ENCODE measurements at regions not wholly inside any gene's neighbourhood (a gene's known extent, or its start where the extent isn't known, plus 50 kb on each side); places are given as distances from the start of the nearest gene placed in this dataset.

DNA sequence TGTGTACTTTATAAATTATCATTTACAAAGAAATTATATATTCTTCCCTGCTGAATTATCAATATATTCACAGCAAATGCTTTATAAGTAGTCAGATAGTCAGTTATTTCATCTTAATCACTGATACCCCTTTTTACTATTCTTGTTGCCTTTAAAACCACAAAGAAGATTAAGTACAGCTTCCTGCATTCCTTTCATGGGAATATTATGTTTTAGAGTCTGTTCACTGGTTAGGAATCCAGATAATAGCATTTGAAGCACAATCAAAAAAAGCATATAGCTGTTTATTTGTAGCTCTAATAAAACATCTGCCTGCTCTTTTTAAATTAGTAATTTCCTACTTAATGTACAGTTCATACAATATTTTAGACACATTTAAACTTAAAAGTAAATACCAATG, 508.9 kb downstream of the FBXO15 start:
- no peak for TF ChIP-seq ZFX (IDR thresholded peaks at IDR 0.05)
- TF ChIP-seq, protein P1, sequence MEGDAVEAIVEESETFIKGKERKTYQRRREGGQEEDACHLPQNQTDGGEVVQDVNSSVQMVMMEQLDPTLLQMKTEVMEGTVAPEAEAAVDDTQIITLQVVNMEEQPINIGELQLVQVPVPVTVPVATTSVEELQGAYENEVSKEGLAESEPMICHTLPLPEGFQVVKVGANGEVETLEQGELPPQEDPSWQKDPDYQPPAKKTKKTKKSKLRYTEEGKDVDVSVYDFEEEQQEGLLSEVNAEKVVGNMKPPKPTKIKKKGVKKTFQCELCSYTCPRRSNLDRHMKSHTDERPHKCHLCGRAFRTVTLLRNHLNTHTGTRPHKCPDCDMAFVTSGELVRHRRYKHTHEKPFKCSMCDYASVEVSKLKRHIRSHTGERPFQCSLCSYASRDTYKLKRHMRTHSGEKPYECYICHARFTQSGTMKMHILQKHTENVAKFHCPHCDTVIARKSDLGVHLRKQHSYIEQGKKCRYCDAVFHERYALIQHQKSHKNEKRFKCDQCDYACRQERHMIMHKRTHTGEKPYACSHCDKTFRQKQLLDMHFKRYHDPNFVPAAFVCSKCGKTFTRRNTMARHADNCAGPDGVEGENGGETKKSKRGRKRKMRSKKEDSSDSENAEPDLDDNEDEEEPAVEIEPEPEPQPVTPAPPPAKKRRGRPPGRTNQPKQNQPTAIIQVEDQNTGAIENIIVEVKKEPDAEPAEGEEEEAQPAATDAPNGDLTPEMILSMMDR (conservative IDR thresholded peaks at IDR 0.05): no peak
- H3K27ac ChIP-seq: no peak overlapping the region

DNA sequence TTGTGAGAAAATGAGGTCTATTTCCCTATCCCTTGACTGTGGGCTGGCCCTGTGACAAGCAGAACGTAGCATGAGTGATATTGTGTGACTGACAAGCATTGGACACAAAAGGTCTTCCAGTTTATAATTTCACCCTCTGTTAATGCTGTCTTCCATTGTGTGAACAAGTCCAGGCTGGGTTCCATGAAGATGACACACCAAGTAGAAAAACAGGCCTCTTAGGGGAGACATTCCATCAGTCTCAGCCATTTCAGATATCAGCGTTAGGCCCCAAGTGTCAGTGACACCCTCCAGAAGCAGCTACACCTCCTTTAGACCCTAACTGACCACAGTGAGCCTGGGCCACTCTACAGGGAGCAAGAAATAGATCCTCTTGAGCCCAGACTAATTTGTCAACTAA, 511.3 kb downstream of the FBXO15 start:
- no peak overlapping the region for H3K27ac ChIP-seq
- TF ChIP-seq, protein P1 (conservative IDR thresholded peaks at IDR 0.05): no peak
- no peak for TF ChIP-seq ZFX (IDR thresholded peaks at IDR 0.05)

DNA sequence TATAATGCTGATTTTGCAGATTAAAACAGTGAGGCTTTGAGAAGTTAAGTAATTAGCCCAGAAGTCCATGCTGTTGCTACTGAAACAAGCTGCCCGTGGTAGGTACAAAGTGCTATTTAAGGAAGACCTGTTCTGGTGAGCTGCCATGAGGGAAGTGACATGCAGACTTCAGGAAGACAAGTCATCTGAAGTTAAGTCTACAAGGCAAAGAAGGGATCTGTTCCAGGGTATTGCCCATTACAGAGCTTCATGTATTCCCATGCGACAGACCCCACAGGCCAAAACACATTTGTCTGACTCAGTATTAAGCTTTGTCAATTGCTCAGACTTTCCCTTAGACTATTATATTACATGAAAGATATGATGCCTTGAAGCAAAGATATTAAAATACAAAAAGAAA, 520.8 kb downstream of the FBXO15 start:
- H3K27ac ChIP-seq: peak overlapping the region; percentile 71; the same call in 1 of the 2 replicates
- TF ChIP-seq, protein P1 (conservative IDR thresholded peaks at IDR 0.05): no peak
- TF ChIP-seq ZFX (IDR thresholded peaks at IDR 0.05): no peak

DNA sequence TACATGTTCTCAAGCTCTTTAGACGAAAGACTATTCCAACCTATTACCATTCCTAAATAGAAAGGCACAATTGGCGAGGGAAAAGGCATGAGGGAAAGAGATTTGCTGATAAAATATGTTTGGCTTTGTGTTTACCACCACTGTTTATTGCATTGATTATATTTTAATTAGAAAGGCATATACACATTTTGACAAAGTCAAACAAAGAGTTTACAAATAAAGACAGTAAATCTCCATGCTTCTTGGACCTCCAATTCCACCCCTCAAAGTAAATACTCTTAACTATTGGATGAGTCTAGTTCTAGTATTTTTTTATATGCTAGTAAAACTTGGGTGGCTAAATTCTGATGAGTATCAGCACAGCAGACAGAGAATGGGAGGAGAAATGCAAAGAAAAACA, 521.4 kb downstream of the FBXO15 start:
- H3K27ac ChIP-seq: peak overlapping the region; percentile 80; the same call in 1 of the 2 replicates

DNA sequence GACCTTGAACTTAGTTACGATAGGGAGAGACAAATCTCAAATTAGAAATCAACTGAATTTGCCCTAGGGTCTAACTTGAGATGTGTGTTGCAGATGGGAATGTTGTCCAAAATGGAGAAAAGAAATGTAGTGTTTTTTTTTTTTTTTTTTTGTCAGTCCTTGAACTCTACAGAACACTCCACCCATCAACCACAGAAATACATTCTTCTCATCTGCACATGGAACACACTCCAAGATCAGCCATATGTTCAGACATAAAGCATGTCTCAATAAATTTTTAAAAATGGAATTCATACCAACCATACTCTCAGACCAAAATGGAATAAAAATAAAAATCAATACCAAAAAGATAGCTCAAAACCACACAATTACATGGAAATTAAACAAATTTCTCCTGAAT, 526.5 kb downstream of the FBXO15 start:
- TF ChIP-seq, protein P1 (conservative IDR thresholded peaks at IDR 0.05): no peak
- TF ChIP-seq ZFX (IDR thresholded peaks at IDR 0.05): no peak
- no peak overlapping the region for H3K27ac ChIP-seq

More for the DNA sequence above, 521.4 kb downstream of the FBXO15 start:
- TF ChIP-seq, protein P1 (conservative IDR thresholded peaks at IDR 0.05): no peak
- no peak for TF ChIP-seq ZFX (IDR thresholded peaks at IDR 0.05)

DNA sequence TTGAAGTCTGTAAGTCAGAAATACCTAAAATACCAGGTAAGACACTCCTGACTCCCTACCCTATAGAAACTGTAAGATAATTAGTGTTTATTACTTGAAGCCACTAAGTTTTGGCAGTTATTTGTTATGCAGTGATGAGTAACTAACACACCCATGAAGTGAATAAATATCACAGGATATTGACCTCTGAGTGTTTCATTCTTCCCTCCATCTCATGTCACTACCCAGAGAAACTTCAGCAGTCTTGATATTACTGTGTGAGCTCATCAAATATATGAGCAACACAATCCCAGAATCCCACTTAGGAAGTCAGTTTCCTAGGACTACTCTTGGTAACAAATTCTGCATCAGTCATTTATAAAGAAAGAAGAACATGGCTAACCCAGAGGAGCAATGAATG, 529.7 kb downstream of the FBXO15 start:
- TF ChIP-seq ZFX (IDR thresholded peaks at IDR 0.05): no peak
- TF ChIP-seq, protein P1 (conservative IDR thresholded peaks at IDR 0.05): no peak
- no peak overlapping the region for H3K27ac ChIP-seq

DNA sequence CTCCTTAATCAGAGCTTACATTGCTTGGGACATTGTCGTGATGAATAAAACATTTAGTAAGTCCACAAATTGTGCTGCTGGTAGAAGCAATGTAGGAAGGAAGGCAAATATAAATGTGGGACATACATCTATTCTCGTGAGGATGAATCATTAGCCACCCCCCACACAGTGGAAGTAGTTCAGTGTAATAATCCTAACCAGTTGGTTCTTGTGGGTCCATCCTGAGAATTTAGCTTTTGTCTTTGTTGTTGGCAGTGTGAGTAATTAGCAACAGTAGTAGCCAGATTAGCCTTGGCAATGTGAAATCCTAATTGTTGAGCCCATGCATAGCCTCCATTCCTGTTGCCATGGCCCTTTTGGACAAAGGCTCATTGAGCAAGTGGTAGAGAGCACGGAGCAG, 532.1 kb downstream of the FBXO15 start:
- H3K27ac ChIP-seq: no peak overlapping the region
- TF ChIP-seq ZFX (IDR thresholded peaks at IDR 0.05): no peak
- TF ChIP-seq, protein P1 (conservative IDR thresholded peaks at IDR 0.05): no peak

Data from C4-2B (cell line).